Activated T-helper 1 cell treated with Interleukin-2 at 50 U/mL for 16 hours (primary cell): ENCODE measurements at regions not wholly inside any gene's neighbourhood (a gene's known extent, or its start where the extent isn't known, plus 50 kb on each side); places are given as distances from the start of the nearest gene placed in this dataset.

ENCODE experiments used
- DNase-seq: peaks from one replicate; pipeline ENCODE4 v3.0.0-alpha.2; 2020; ENCODE audit warnings: low read depth

DNA sequence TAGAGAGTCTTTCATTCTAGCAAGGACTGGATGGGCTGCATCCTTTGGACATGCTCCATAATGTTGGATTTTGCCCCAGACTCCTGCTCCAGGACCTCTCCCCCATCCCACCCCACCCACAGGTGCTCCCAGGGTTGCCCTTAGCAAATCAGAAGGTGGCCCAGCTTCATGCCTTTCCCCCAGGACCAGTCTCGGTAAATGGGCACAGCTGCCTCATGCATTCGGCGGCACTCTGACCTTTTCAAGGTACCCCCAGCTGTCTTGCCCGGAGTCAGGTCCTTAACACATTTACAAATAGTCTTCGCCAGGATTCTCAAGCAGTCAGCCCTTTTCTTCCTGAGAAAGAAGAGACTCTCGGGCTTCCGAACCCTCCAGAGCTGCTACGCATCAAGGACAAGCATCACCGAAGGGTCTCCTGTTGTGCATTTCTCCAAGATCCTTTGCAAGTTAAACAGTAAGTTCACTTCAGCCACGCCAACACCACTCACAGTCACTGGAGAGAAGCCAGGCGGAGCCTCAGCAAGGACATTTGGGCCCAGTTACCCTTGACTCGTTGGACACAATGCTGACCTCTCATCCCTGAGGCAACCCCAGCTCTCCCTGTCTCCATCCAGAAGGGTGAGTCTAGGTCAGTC lies 287.8 kb downstream of the FAM43A start:
- DNase-seq, result no peak

DNA sequence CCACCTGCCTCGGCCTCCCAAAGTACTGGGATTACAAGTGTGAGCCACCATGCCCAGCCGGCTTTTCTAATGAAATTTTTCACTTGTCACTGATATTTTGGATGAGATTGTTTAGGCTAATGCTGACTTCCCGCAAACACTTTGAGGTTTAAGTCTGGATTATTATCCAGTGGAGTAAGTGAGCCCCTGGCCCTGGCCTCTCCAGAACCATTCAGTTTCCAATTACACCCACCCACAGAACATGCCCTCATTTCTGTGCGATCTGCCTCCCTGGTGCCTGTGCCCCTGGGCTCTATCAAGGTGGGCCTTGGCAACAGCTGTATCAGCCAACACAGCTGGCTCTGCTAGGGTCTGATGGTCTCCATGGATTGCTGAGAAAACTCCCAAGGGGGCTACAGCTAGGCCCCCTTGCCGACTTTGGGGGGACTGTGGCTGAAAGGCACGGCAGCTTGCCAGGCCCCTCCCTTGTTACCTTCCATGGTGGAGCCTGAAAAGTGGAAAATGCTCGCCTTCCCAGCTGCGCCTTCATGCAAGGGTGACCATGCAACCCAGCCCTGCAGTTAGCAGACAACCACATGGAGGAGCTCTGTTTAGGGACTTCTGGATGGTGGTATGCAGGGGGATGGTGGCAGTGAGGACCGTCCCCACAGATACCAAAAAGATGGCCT lies 288.9 kb downstream of the FAM43A start:
- DNase-seq, result no peak

DNA sequence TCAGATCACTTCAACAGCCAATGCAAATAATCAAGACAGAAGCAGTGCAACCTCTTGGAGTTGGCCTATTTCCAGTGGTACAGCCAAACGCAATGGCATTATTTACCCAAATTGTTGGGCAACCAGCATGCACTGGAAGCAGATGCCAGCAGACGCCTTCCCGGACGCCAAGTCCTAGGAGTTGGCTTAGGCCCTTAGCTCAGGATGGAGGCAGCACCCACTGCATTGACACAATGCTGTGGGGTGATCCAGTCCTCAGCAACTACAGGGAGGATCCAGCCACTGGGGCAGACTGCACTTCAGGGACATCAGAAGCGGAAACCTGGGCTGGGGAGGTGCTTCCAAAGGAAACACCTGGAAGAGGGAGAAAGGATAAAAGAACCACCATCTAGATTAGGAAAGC lies 290.4 kb downstream of the FAM43A start:
- no peak for DNase-seq

DNA sequence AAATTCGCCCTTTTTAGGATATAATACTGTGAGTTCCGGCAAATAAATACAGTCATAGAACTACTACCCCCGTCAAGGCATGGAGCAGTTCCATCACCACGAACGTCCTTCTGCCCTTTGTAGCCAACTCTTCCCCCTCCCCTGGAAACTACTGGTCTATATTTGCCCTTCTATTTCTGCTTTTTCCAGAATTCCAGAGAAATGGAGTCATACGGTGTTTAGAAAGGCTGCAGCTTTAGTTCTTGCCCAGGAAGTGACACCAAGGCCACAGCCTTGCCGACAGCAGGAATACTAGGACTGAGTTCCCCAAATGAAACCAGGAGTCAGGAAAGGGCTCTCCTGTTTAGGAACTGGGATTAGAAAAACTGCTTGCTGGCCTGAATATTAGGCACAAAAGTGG lies 291.2 kb downstream of the FAM43A start:
- DNase-seq, result no peak

DNA sequence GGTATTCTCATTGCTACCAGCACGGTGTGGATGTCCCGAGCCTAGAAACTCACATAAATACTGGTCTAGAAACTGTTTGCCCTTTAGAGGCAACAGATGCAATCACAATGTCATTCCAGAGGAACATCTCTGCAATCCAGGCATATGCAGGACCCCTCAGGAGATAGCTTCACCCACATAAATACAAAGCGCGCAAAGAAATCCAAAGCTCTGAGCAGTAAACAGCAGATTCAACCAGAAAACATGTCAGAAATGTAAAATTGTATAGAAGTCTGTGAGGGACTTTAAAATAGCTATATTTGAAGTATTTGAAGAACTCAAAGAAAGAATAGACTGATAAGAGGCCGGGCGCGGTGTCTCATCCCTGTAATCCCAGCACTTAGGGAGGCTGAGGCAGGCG lies 291.7 kb downstream of the FAM43A start:
- no peak for DNase-seq

DNA sequence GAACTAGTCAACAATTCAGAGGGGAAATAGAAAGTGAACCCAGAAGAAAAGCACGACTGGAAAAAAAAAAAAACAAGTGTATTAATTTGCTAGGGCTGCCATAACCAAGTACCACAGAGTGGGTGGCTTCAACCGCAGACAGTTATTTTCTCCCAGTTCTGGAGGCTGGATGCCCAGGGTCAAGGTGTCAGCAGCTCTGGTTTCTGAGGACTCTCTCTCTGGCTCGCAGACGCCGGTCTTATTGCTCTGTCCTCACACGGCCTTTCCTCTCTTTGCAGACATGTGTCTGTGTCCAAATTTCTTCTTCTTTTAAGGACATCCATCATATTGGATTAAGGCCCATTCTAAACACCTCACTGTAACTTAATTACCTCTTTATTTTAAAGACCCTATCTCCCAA lies 291.8 kb downstream of the XXYLT1 start:
- no peak for DNase-seq

DNA sequence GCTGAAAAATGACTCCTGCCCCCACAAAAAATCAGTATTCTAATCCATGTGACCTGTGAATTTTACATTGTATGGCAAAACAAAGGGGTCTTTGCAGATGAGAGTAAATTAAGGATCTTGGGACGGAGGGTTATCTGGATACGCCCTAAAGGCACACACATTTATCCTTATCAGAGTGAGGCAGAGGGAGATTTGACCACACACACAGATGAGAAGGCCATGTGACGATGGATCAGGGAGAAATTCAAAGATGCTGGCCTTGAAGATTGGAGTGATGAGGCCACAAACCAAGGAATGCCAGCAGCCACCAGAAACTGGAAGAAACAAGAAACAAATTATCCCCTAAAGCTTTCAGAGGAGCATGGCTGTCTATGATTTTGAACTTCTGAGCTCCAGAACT lies 288.5 kb downstream of the XXYLT1 start:
- DNase-seq, result no peak

DNA sequence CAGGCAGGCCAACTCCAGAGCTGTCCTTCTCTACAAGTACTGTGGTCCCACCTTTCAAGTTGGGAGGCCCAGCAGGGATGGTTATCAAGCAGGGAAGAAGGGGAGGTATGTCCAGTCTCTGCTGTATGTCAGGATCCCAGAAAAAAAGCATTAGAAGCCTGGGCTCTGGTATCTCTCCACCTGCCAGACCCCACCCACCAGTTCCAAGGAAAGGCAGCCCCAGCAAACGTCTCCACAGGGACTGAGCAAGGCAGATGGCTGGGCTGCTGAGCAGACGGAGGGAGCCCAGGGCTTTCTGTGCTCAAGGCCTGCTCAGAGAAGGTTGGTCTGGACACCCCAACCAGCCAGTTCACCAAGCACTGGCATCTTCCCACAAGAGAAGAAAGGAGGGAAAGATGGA lies 287.8 kb downstream of the XXYLT1 start:
- DNase-seq, result no peak

DNA sequence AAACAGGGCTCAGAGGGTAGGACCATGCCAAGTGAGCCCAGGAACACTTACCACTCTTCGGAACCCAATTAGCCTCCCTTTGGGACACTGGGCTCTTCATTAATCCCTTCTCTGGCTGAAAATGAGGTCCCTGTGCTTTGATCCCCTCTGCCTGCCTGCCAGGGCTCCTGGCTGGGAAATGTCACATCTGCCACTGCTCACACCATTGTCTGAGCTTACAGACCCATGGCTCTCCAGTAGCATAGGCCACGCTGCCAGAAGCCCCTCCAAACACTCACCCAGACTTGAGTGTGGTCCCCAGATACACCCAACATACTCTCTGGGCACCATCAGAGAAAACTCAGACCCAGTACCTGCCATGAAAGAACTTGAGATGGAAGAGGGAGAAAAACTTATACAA lies 287.3 kb downstream of the XXYLT1 start:
- DNase-seq, result no peak

DNA sequence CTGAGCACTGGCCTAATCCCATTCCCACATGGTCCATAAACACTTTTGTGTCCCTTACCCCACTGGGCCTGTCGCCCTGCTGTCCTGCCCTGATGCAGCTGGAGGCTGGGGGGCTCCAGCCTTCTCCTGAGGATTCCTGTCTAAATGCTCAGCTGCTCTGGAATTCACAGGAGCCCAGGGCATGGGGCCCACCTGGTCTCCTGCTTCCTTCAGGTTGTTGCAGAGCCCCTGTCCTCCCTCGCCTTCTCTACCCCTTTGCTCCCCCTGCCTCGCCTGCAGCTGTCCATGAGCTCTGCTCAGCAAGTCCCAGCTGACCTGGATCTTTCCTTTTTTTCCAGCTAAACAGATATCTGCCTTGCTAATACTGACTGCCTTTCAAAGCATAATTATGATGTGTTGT lies 286.9 kb downstream of the XXYLT1 start:
- DNase-seq, result no peak

DNA sequence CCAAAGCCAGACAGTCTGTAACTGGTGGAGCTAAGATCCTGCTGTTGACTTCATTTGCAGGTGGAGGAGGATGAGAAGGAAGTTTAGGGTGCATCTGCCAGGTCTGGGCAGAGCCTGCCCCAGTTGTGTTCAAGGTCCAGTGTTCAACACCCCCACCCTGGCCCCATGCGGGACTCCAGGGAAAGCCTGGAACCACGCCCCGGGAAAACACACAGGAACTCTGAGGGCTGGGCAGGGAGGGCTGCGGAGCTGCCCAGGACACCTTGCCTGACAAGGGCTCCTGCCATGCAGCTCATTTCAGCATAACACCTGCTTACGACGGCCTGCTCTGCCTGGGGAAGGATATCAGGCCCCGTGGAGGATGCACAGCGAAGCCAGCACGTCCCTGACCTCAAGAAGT lies 286.3 kb downstream of the XXYLT1 start:
- DNase-seq, result no peak

DNA sequence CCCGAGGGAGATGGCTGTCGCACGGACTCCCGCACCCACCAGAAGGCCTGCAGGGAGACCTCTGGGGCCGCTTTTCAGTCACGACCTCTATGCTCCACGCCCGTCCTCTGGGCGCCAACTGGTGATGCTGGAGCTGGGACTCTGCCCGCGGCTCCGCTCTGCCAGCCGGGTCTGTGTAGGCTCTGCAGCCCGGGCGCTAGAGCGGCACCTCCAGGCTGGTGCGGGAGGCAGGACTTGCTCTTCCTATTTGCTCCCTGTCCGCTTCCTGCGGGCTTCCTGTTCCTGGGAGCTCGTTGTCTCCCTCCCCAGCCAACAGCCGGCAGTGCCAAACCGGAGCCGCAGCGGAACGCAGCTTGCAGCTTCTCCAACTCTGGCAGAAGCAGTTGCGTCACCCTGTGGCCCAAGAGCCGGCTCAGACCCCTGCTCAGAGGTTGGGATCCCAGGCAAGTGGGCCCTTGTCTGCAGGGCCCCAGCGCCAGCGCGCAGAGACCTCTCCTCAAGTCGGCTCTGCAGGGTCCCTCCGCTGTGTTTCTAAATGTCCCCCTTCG lies 285.9 kb downstream of the XXYLT1 start:
- DNase-seq, result no peak

DNA sequence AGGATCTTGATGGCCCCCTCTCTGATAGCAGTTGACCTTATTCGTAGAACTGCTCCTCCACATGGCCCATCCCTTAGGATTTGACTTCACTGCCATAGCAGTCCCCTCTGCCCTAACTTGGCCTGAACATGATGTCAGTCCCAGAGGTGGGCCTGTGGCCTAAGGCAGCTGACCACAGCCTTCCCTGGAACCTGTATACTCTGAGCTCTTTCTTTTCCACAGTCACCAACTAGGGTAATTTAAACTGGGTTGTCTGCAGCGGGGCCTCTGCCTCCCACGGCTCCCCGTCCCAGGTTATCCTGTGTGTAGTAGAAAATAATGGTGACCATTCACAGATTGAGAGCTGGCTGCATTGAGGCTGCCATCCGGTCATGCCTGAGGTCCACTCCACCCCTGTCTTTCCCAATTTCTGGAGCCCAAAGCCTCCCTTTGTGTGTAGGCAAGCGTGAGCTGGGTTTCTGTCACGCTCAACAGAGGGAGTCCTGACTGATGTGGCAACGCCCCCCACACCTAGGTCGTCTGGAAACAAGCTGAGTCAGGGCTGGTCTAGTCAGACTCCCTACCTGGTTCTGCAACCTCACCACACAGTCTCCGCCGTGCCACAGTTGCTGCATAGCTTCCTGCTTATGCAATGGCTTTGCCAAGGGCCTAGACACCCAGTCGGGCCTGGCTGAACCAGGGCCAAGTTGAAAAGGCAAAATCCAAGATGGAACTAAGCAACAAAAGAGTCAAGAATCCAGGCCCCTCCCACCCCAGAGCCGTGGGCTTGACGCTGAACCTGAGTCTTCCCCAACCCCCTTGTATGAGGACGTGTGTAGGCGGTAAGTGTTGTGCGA lies 284.5 kb downstream of the XXYLT1 start:
- no peak for DNase-seq

DNA sequence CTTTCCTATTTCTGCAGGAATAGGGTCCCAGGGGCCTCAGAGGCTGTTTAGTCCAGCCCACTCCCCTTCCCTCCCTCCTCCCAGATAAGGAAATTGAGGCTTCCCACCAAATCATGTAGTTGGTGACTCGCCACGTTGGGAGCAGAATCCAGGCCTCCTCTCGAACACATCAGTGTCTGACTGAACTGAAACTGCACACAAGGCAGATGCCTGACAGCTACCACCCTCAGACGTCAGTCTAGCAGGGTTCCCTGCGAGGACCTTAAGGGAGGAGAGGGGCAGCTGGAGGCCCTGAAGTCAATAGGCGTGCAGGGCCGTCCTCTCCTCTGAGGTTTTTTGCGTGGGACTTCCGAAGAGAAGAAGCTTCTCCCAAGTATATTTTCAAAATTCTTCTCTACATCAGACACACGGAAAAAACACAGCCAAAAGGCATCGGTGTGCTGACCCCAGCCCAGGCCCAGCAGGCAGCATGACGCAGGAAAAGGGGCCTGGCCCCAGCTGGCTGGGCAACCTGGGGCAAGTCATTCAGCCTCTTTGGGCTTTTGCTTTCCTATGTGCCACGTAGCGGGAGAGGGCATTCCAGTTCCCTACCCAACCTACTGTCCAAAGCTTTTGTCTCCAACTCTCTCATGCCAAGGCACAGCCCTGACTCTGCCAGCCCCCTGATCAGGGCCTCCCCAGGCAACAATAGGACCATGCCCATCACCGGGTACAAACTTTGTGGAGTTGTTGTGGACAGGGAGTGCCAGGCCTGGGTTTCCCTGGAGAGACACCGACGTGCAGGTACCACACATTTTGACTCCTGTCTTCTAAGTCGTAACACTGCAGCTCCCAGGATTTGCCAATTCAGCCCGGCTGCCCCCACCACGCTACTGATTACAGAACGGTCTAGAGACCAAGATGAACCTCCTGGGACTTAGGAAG lies 283.1 kb downstream of the XXYLT1 start:
- DNase-seq, result no peak

DNA sequence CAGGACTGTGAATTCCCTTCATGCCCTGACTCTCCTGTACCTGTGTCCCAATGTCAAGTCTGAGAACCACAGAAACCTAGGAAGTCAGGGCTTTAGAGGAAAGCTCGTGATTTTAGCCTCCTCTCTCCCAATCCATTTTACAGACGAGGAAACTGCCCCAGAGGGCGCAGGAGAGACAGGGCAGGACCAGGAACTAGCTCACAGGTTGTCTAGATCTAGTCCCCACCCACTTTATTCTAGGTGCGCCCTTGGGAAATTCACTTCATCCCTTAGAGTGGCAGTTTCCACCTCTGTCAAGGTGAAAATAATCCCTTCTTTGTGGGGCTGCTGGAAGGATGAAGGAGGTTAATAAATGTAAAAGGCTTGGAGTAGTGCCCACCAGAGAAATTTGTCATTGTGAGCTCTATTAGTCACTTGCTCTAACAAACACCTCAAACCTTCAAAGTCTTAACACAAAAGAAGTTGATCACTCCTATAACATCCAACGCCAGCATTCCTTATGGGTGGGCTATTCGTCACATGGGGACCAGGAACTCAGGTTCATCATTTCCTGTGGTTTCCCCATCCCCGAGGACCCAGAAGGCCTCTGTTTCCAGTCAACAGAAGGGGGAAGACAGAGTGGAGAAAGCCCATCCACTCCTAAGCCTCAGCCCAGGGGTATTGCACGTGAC lies 282.3 kb downstream of the XXYLT1 start:
- DNase-seq, result no peak

DNA sequence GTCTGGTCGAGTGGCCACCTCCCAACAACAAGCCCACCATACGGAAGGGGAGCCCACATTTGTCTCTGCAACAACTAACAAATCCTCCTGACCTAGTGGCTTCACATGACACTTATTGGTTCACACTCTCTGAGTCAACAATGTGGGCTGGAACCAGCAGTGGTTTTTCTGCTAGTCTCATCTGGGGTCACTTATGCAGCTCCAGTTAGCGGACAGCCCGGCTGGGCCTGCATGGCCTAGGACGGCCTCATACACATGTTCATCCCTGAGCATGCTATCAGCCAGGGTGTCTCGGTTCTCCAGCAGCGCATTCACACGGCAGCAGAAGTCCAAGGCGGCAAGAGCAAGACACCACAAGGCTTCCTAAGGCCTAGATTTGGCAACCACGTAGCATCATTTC lies 281.7 kb downstream of the XXYLT1 start:
- no peak for DNase-seq

DNA sequence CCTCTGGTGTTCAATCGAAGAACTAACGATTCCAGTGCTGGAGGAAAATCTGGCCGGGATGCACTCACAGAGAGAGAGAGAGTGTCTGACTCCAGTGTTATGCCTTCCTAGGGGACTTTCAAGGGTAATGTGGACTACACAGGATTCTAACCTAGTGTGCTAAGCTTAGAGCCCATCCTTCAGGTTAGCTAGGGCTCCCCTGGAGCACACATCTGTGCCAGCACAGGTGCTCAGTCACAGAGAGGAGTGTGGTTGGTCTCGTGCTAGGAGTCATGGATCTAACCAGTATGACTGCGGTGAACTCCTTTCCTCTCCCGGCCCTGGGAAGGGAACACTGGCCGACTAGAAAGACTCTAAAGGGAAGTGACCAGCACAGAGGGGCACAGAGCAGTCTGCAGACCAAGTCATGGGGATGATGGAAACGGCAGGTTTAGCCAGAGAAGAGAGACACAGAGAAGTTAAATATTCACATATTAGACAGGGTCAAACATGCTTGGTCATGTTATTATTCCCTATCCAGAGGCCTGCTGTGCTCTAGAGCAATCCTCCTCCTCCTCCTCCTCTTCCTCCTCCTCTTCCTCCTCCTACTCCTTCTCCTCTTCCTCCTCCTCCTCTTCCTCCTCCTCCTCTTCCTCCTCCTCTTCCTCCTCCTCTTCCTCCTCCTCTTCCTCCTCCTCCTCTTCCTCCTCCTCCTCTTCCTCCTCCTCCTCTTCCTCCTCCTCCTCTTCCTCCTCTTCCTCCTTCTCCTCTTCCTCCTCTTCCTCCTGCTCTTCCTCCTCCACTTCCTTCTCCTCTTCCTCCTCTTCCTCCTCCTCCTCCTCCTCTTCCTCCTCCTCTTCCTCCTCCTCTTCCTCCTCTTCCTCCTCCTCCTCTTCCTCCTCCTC lies 280.3 kb downstream of the XXYLT1 start:
- no peak for DNase-seq

DNA sequence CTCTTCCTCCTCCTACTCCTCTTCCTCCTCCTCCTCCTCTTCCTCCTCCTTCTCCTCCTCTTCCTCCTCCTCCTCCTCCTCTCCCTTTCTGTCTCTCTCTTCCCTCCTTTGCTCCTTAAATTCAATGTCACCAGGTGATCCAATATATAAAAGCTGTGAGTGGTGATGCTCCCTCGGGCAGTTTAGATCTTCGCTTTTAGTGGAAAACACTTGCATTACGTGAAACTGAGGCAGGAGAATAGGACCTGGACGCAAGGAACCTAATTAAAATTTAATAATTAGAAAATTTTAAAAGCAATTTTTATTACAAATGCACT lies 279.7 kb downstream of the XXYLT1 start:
- DNase-seq, result no peak

DNA sequence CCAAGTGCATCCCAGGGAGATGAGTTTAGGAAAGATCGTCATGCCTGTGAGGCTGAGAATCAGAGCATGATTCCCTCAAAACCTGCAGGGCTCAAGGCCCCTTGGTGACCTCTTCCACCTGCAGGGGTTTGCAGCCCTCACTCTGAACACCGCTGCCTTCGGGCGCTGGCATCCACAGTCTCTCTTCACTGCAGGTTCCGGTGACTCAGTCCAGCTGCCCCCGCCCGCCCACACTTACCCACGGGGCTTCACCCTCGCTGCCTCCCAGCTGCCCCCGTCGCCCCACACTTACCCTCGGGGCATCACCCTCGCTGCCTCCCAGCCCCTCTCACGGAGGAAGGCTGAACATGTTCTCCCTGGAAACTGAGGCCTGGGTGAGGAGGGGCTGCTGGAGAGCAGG lies 277.1 kb downstream of the XXYLT1 start:
- DNase-seq, result no peak

DNA sequence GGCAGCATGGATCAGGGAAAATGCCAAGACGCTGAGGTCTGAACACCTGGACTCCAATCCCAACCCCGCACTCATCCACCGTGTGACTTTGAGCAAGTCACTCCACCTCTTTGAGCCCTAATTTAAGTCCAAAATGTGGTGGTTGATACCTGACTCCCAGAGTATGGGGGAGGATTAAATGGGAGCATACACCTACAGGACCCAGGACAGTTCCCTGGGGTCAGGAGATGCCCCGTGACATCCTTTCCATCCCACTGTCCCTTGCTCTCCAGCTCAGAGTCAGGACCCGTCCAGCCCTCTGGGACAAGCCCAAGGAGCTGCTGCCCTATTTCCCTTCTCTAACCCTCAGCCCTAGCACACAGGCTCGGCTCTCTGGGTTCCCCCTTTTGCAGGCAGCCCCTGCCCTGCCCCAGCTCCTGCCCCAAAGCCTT lies 276.4 kb downstream of the XXYLT1 start:
- DNase-seq, result no peak

DNA sequence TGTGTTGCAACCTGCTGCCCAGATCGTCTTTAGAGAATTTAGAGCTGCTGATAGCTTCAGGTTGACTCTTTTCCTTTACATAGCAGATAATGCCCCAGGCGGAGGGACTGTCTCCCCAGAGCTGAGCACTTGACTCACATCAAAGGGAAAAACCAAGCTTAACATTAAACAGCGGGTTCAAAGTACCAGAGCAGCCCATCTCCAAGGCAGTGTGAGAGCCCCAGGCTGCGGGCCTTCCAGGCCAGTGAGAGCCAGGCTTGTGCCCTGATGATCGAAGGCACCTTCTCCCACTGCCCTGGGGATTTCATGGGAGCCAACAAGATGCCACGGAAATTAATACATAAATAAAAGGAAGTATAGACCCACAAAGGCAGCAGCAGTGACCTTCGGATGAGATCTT lies 275.6 kb downstream of the XXYLT1 start:
- no peak for DNase-seq
